Cardiac muscle cell (in vitro differentiated cells and primary cell): ENCODE measurements at regions not wholly inside any gene's neighbourhood (a gene's known extent, or its start where the extent isn't known, plus 50 kb on each side); places are given as distances from the start of the nearest gene placed in this dataset.

Source experiments
- DNase-seq, 2 donors: peaks; one replicate each; pipeline versions ENCODE4 v3.0.0 to v3.0.0-alpha.2; 2010 to 2017; ENCODE audit warnings: low read depth in 1 of 2, low spot score in 1 of 2
- H3K27ac ChIP-seq: fragments of 200-600 bp; sonication (generic); 2 replicates; pipeline ENCODE4 v1.5.1; 2016
- H3K27me3 ChIP-seq: fragments of 200-600 bp; sonication (generic); 2 replicates; pipeline ENCODE4 v1.6.0; 2016; ENCODE audit warnings: control low read depth
- H3K36me3 ChIP-seq: fragments of 200-600 bp; sonication (generic); 2 replicates; pipeline ENCODE4 v1.5.1; 2016; ENCODE audit warnings: control low read depth
- H3K4me1 ChIP-seq: fragments of 200-600 bp; sonication (generic); 2 replicates; pipeline ENCODE4 v1.8.1; 2017; ENCODE audit warnings: low read depth, mild to moderate bottlenecking, mixed run types
- H3K4me3 ChIP-seq: fragments of 200-600 bp; sonication (generic); 2 replicates; pipeline ENCODE4 v1.5.1; 2016; ENCODE audit warnings: mild to moderate bottlenecking
- H3K9me3 ChIP-seq: fragments of 200-600 bp; sonication (generic); 2 replicates; pipeline ENCODE4 v1.5.1; 2017; ENCODE audit warnings: low read depth, mild to moderate bottlenecking, control low read depth
- TF ChIP-seq, protein P1 (sequence below): IDR thresholded peaks from 2 replicates; pipeline ENCODE4 v1.5.1; 2012; ENCODE audit warnings: low read depth, mild to moderate bottlenecking, low read length

DNA sequence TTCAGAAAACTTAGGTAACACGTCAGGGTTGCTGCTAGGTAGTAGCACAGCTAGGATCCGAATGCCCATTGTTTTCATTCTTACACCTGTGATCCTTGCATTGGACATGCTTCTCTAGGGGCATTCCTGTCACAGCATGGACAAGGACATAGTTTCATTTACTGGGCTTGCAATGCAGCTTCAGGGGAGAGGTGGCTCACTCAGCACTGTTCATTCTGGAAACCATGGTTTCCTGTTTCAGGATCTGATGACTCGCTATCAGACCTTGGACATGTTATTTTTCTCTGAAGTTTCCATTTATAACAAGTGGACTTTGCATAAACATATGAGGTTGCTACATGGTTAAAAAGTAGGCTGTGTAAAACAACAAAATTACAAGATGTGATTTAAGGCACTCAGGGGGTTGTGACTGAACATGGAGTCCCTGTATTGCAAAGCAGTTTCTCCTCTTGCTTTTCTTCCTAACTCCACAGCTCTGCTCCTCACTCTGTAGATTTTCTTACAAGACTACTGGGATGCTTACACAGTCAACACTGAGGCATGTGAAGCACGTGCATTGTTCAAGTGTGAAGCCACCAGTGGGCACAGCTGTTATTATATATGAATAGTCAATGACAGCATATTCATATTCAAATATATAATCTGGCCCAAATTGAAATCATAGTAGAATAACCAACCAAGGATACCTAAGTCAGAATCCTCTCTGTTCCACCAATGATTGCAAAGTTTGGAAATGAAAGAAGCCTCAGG, 66.1 kb upstream of the STK32A start:
- H3K9me3 ChIP-seq, result no peaks in the 10 kb centered on the region
- H3K27me3 ChIP-seq, result no peaks in the 10 kb centered on the region
- no peak overlapping the region for H3K4me3 ChIP-seq
- peak in 1 of 2 donors; percentile 38 for DNase-seq
- H3K36me3 ChIP-seq, result no peaks in the 10 kb centered on the region
- no peaks in the 10 kb centered on the region for H3K4me1 ChIP-seq
- H3K27ac ChIP-seq, result no peak overlapping the region
- TF ChIP-seq, protein P1, sequence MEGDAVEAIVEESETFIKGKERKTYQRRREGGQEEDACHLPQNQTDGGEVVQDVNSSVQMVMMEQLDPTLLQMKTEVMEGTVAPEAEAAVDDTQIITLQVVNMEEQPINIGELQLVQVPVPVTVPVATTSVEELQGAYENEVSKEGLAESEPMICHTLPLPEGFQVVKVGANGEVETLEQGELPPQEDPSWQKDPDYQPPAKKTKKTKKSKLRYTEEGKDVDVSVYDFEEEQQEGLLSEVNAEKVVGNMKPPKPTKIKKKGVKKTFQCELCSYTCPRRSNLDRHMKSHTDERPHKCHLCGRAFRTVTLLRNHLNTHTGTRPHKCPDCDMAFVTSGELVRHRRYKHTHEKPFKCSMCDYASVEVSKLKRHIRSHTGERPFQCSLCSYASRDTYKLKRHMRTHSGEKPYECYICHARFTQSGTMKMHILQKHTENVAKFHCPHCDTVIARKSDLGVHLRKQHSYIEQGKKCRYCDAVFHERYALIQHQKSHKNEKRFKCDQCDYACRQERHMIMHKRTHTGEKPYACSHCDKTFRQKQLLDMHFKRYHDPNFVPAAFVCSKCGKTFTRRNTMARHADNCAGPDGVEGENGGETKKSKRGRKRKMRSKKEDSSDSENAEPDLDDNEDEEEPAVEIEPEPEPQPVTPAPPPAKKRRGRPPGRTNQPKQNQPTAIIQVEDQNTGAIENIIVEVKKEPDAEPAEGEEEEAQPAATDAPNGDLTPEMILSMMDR, result no peak

DNA sequence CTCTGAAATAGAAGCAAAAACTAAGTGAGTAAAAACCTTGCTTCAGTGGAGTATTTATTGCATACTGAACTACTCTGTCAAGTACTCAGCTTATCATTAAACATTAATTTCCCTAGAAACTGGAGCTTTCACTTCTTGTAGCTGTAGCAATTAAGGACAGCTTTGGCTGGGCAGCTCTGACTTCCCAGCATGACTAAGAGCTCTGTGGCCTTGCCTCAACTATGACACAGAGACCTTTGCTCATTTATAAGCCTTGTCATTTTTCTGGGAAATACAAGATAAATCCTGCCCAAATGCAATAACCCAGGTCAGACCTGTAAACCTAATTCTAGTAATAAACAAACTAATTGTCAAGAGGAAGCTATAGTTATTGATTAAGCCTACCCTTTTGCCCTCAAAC, 65.4 kb upstream of the STK32A start:
- TF ChIP-seq, protein P1, result no peak
- Histone ChIP-seq H3K27ac (no peak overlapping the region), H3K27me3 (no peaks in the 10 kb centered on the region), H3K9me3 (no peaks in the 10 kb centered on the region), H3K4me1 (no peaks in the 10 kb centered on the region), H3K4me3 (no peak overlapping the region), H3K36me3 (no peaks in the 10 kb centered on the region)
- peak in 1 of 2 donors; percentile 60 for DNase-seq

DNA sequence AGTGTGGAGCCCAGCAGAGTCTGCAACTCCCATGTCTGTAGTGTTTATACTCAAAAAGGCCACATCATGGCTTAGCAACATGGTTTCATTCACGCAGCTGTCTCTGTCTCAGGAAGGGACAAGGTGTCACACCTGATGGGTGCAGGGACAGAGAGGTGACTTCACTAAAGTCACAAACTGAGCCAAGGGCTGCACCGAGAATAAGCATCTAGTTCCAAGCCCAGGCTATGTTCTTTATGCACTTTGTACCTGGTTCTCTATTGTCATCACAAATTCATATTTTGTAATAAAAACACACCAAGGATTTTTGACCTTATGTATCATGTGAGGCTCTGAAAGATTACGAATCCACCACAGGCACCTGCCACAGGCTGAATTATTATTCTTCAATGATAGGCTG, 64.9 kb upstream of the STK32A start:
- Histone ChIP-seq H3K4me1 (no peaks in the 10 kb centered on the region), H3K4me3 (no peak overlapping the region), H3K27ac (no peak overlapping the region), H3K36me3 (no peaks in the 10 kb centered on the region), H3K27me3 (no peaks in the 10 kb centered on the region), H3K9me3 (no peaks in the 10 kb centered on the region)
- TF ChIP-seq, protein P1, result no peak
- no peak for DNase-seq

DNA sequence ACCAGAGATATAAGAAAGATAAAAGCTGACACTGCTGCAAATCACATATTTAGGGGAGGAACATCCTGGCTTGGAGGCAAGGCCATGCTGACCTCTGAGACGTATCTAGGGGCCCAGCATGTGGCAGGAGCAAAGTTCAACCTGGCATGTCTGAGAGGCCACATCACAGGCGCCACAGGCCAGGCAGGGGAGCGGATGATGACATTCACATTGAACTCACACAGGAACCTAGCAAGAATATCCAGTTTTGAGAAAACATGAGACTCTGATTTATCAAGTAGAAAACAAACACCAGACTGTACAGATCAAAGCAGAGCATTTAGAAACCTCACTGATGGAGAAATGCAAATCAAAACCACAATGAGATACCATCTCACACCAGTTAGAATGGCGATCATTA, 64.2 kb upstream of the STK32A start:
- no peaks in the 10 kb centered on the region for H3K27me3 ChIP-seq
- no peak overlapping the region for H3K27ac ChIP-seq
- no peaks in the 10 kb centered on the region for H3K9me3 ChIP-seq
- TF ChIP-seq, protein P1, result no peak
- no peaks in the 10 kb centered on the region for H3K4me1 ChIP-seq
- no peak for DNase-seq
- no peak overlapping the region for H3K4me3 ChIP-seq
- H3K36me3 ChIP-seq, result no peaks in the 10 kb centered on the region

DNA sequence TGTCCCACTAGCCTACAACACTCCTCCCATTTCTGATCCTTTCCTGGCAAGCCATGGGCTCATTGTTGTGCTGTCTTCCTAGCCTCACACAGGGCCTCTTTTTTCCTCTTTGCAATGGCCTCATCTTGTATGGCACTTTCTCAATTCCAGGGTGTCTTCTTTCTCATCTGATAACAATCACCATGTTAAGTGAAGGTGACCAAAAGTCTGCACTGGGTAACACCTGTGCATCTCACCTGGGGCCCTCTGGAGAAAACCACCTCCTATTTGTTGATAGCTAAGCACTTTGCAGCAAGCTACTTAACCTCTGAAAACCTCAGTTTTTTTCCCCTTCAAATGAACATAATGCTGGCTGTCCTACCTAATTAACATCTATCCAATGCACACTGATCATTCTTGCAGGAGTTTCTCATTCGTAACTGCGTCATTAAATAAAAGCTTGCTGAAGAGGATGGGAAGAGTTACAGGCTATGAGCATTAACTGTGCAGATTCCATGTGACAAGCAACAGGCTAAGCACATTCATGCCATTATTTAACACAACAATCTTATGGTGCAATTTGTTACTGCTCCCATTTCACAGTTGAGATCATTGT, 60.1 kb upstream of the STK32A start:
- TF ChIP-seq, protein P1, result no peak
- H3K4me3 ChIP-seq, result no peak overlapping the region
- H3K4me1 ChIP-seq, result no peaks in the 10 kb centered on the region
- no peaks in the 10 kb centered on the region for H3K27me3 ChIP-seq
- H3K36me3 ChIP-seq, result no peaks in the 10 kb centered on the region
- no peak overlapping the region for H3K27ac ChIP-seq
- DNase-seq, result no peak
- H3K9me3 ChIP-seq, result no peaks in the 10 kb centered on the region
